SU-DHL-6 (cell line): ENCODE measurements at regions not wholly inside any gene's neighbourhood (a gene's known extent, or its start where the extent isn't known, plus 50 kb on each side); places are given as distances from the start of the nearest gene placed in this dataset.

Source experiments
- H2AFZ ChIP-seq: fragments of 200-600 bp; sonication (generic); 2 replicates; pipeline ENCODE4 v1.6.1; 2014; ENCODE audit warnings: low read depth, mild to moderate bottlenecking, moderate library complexity, mixed read lengths, antibody characterized with exemption, low read length; ENCODE audit not compliant: severe bottlenecking
- H3F3A ChIP-seq: fragments of 200-600 bp; shearing (Covaris generic); 2 replicates; pipeline ENCODE4 v1.6.0; 2016; ENCODE audit warnings: antibody characterized with exemption, mild to moderate bottlenecking; ENCODE audit not compliant: insufficient read depth
- H3K27ac ChIP-seq: fragments of 200-600 bp; sonication (generic); 2 replicates; pipeline ENCODE4 v1.5.1; 2016; ENCODE audit warnings: low read depth, mild to moderate bottlenecking, low read length, moderate library complexity, mixed read lengths
- H3K27me3 ChIP-seq: fragments of 200-600 bp; sonication (generic), shearing (Covaris generic); 2 replicates; pipeline ENCODE4 v1.6.0; 2014; ENCODE audit warnings: mild to moderate bottlenecking, low read length
- H3K36me3 ChIP-seq: fragments of 200-600 bp; sonication (generic); 2 replicates; pipeline ENCODE4 v1.6.1; 2014; ENCODE audit warnings: mild to moderate bottlenecking, low read length, mixed read lengths
- H3K4me2 ChIP-seq: fragments of 300-600, 200-600 bp; shearing (Covaris generic), sonication (generic); 2 replicates; pipeline ENCODE4 v1.6.0; 2014; ENCODE audit warnings: low read length, low read depth, mild to moderate bottlenecking; ENCODE audit not compliant: poor library complexity, severe bottlenecking
- H3K4me3 ChIP-seq: fragments of 200-600 bp; sonication (generic); 2 replicates; pipeline ENCODE4 v1.5.1; 2014; ENCODE audit warnings: antibody characterized with exemption, low read length, mild to moderate bottlenecking, mixed read lengths; ENCODE audit not compliant: insufficient read depth, poor library complexity, severe bottlenecking
- H3K79me2 ChIP-seq: fragments of 200-600 bp; sonication (generic); 2 replicates; pipeline ENCODE4 v1.6.1; 2014; ENCODE audit warnings: mild to moderate bottlenecking, low read length, moderate library complexity; ENCODE audit not compliant: insufficient read depth
- H3K9ac ChIP-seq: fragments of 200-600 bp; sonication (generic); 2 replicates; pipeline ENCODE4 v1.7.0; 2014; ENCODE audit warnings: mild to moderate bottlenecking, low read length
- H3K9me2 ChIP-seq: fragments of 200-600 bp; sonication (generic); replicated peaks from 2 replicates; pipeline ENCODE4 v1.6.1; 2014; ENCODE audit warnings: low read length; ENCODE audit not compliant: insufficient read depth
- H3K9me3 ChIP-seq: fragments of 200-600 bp; sonication (generic); 2 replicates; pipeline ENCODE4 v1.6.1; 2014; ENCODE audit warnings: low read length, mixed read lengths; ENCODE audit not compliant: insufficient read depth
- H4K20me1 ChIP-seq: fragments of 200-600 bp; sonication (generic); 2 replicates; pipeline ENCODE4 v1.6.1; 2014; ENCODE audit warnings: low read depth, mild to moderate bottlenecking, antibody characterized with exemption, low read length, moderate library complexity, mixed read lengths
- CTCF ChIP-seq: fragments of 200-600 bp; sonication (generic); IDR thresholded peaks from one replicate; pipeline ENCODE4 v1.5.1; 2017; ENCODE audit warnings: antibody characterized with exemption, mild to moderate bottlenecking, low read length, moderate library complexity; ENCODE audit not compliant: insufficient read depth, poor library complexity, severe bottlenecking
- EZH2phosphoT487 ChIP-seq: fragments of 200-600 bp; sonication (generic), shearing (Covaris generic); conservative IDR thresholded peaks from 2 replicates; pipeline ENCODE4 v1.6.1; 2018; ENCODE audit warnings: mild to moderate bottlenecking, antibody characterized with exemption, low read length, moderate library complexity, mixed read lengths

- Histone ChIP-seq H2AFZ (no peak overlapping the region), H3K36me3 (no peaks in the 10 kb centered on the region), H3K9me2 (no peaks in the 10 kb centered on the region), H3K27me3 (no peaks in the 10 kb centered on the region), H3F3A (no peaks in the 10 kb centered on the region), H3K4me2 (no peak overlapping the region), H3K4me3 (no peak overlapping the region), H3K79me2 (no peaks in the 10 kb centered on the region), H4K20me1 (no peaks in the 10 kb centered on the region), H3K27ac (no peak overlapping the region), H3K9me3 (no peaks in the 10 kb centered on the region), H3K9ac (no peak overlapping the region)
- TF ChIP-seq CTCF (no peak), EZH2phosphoT487 (no peak)
Observed at GRCh38 chr4:35824231-35824630, 420.1 kb downstream of the ARAP2 start.

GRCh38 chr4:35835893-35836292 is 408.4 kb downstream of the ARAP2 start:
- Histone ChIP-seq H3K36me3 (no peaks in the 10 kb centered on the region), H3F3A (no peaks in the 10 kb centered on the region), H3K4me2 (no peak overlapping the region), H3K79me2 (no peaks in the 10 kb centered on the region), H3K9ac (no peak overlapping the region), H3K4me3 (no peak overlapping the region), H3K27me3 (no peaks in the 10 kb centered on the region), H3K9me3 (no peaks in the 10 kb centered on the region), H4K20me1 (no peaks in the 10 kb centered on the region), H2AFZ (no peak overlapping the region), H3K9me2 (no peaks in the 10 kb centered on the region), H3K27ac (no peak overlapping the region)
- TF ChIP-seq CTCF: no peak

GRCh38 chr4:35836596-35836995 is 407.7 kb downstream of the ARAP2 start:
- no peak overlapping the region for H3K27ac ChIP-seq

More at GRCh38 chr4:35836596-35836995, 407.7 kb downstream of the ARAP2 start:
- Histone ChIP-seq H3F3A (no peaks in the 10 kb centered on the region), H3K4me2 (no peak overlapping the region), H3K79me2 (no peaks in the 10 kb centered on the region), H3K27me3 (no peaks in the 10 kb centered on the region), H3K4me3 (no peak overlapping the region), H3K36me3 (no peaks in the 10 kb centered on the region), H4K20me1 (no peaks in the 10 kb centered on the region), H3K9me2 (no peaks in the 10 kb centered on the region), H3K9ac (no peak overlapping the region), H2AFZ (no peak overlapping the region), H3K9me3 (no peaks in the 10 kb centered on the region)
- TF ChIP-seq EZH2phosphoT487: no peak
- no peak for TF ChIP-seq CTCF
